Esophagus (tissue), 2 donors: ENCODE measurements at regions not wholly inside any gene's neighbourhood (a gene's known extent, or its start where the extent isn't known, plus 50 kb on each side); places are given as distances from the start of the nearest gene placed in this dataset.

Experiments
- H3K27ac ChIP-seq, 2 donors: one replicate each; pipeline ENCODE4 v1.5.1; 2013; ENCODE audit warnings: low read depth in 2 of 2, mild to moderate bottlenecking in 2 of 2, inconsistent platforms in 1 of 2, low read length in 1 of 2, moderate library complexity in 1 of 2
- H3K27me3 ChIP-seq, 2 donors: one replicate each; pipeline ENCODE4 v1.6.1; 2013; ENCODE audit warnings: low read length in 2 of 2, control low read depth in 1 of 2, mild to moderate bottlenecking in 1 of 2; ENCODE audit not compliant: insufficient read depth in 2 of 2, control insufficient read depth in 1 of 2
- H3K36me3 ChIP-seq, 2 donors: one replicate each; pipeline ENCODE4 v1.6.1; 2013; ENCODE audit warnings: low read length in 1 of 2; ENCODE audit not compliant: control insufficient read depth in 2 of 2, insufficient read depth in 2 of 2
- H3K4me1 ChIP-seq, 2 donors: one replicate each; pipeline ENCODE4 v1.6.1; 2013; ENCODE audit warnings: low read length in 1 of 2; ENCODE audit not compliant: control insufficient read depth in 2 of 2, insufficient read depth in 2 of 2
- H3K4me3 ChIP-seq, 2 donors: one replicate each; pipeline ENCODE4 v1.5.1; 2013; ENCODE audit warnings: low read length in 2 of 2, mild to moderate bottlenecking in 2 of 2, low read depth in 1 of 2, moderate library complexity in 1 of 2
- H3K9me3 ChIP-seq, 2 donors: one replicate each; pipeline ENCODE4 v1.6.1; 2013; ENCODE audit warnings: mild to moderate bottlenecking in 2 of 2, low read depth in 1 of 2, low read length in 1 of 2, moderate library complexity in 1 of 2; ENCODE audit not compliant: control insufficient read depth in 2 of 2, insufficient read depth in 1 of 2
- WGBS, 2 donors: extraction: QIAGEN DNeasy Blood & Tissue Kit; methylation state at CpG; one replicate each; pipeline ENCODE4 v1.1.7; 2013; 5-methylcytosine and 5-hydroxymethylcytosine counted together
- donor health status: healthy with polysubstance abuse.
- donor health status: Bipolar disorder and iron deficiency.

DNA sequence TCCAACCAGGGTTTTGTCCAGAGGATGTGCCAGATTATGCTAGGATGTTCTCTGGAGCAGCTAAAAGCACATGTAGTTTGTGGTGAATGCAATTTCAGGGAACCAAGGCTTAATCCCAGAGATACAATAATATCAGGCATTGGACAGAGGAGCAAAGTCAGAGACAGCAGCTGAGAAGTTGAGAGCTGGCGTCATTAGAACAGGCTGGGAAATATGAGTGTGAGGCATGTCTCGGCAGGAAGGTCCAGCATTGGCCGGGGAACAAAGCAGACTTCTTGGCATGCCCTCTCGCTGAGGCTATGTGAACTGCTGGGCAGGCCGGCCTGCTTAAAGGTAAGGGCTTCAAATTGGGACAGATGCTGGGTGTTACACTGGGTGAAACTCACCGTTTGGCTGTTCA lies 125.4 kb downstream of the CAND1 start:
- H3K9me3 ChIP-seq, result no peaks in the 10 kb centered on the region
- H3K36me3 ChIP-seq, result no peaks in the 10 kb centered on the region
- H3K4me3 ChIP-seq, result no peak overlapping the region
- no peak overlapping the region for H3K27ac ChIP-seq
- H3K4me1 ChIP-seq, result no peaks in the 10 kb centered on the region
- H3K27me3 ChIP-seq, result no peaks in the 10 kb centered on the region
- WGBS, 2 donors, result 25 to 37% methylated on average over 6 of the region's 6 CpGs

DNA sequence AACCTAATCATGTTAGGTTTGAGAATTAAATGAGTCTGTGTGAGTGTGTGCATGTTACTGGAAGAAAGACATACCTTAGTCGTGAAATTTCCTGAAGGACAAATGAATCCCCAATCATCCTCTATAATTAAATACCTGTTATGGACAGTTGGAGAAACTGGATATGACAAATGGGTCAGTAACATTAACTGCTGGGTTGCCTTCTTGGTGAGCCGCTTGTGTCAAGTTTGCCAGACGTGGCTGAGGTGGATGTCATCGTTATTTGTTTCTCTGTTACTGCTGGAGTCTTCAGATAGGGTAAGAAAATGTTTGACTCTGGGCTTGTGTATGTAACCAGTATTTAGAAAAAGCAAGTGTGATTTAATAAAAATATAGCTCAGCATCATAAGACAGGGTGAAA lies 131.6 kb downstream of the CAND1 start:
- H3K4me1 ChIP-seq, result no peaks in the 10 kb centered on the region
- H3K36me3 ChIP-seq, result no peaks in the 10 kb centered on the region
- H3K27me3 ChIP-seq, result no peaks in the 10 kb centered on the region
- no peak overlapping the region for H3K4me3 ChIP-seq
- 90 to 92% methylated on average over 4 of the region's 4 CpGs for WGBS, 2 donors
- no peaks in the 10 kb centered on the region for H3K9me3 ChIP-seq
- H3K27ac ChIP-seq, result no peak overlapping the region

DNA sequence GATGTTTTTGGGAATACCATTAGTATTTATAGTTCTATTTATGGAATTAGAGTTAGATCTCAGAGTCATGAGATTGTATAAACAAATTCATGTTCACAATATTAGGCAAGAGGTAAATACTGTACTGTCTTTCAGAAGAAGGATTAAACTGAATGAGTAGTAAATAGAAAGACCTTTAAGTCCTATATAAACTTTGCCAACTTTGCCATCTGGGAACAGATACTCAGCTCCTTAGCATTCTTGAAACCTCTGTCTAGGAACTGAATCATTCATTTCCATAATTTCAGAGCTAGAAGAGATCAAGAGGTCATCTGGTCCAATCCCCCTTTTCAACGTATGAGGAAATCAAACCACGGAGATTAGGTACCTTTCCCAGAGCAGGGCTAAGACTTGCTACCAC lies 141.1 kb downstream of the CAND1 start:
- H3K27me3 ChIP-seq, result no peaks in the 10 kb centered on the region
- H3K27ac ChIP-seq, result no peak overlapping the region
- no peaks in the 10 kb centered on the region for H3K36me3 ChIP-seq
- H3K4me1 ChIP-seq, result peaks cover 0 to 4% of the 10 kb centered on the region in 2 donors
- no peaks in the 10 kb centered on the region for H3K9me3 ChIP-seq
- 34 to 52% methylated on average over 2 of the region's 2 CpGs for WGBS, 2 donors
- no peak overlapping the region for H3K4me3 ChIP-seq

DNA sequence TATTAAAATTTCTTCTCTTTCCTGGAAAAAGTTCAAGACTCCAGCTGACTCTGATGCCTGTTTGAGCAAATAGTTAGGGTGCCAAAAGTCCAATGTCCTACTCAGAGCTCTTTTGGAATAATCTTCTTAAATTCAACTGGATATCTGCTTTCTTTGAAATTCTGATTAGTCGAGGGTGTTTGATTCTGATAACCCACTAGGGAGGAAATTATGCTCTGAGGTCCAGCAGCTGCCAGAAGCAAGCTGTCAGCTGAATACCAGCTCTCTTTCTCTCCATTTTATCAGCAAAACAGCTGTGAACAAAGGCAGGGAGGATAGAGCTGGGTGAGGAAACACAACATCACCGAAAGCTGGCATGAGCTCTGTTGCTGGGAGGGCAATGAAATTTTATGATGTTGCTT lies 141.5 kb downstream of the CAND1 start:
- WGBS, 2 donors, result 19 to 36% methylated on average over 2 of the region's 2 CpGs
- Histone ChIP-seq H3K27me3 (no peaks in the 10 kb centered on the region), H3K9me3 (no peaks in the 10 kb centered on the region), H3K4me3 (no peak overlapping the region), H3K27ac (no peak overlapping the region), H3K36me3 (no peaks in the 10 kb centered on the region), H3K4me1 (peaks cover 0 to 4% of the 10 kb centered on the region in 2 donors)

DNA sequence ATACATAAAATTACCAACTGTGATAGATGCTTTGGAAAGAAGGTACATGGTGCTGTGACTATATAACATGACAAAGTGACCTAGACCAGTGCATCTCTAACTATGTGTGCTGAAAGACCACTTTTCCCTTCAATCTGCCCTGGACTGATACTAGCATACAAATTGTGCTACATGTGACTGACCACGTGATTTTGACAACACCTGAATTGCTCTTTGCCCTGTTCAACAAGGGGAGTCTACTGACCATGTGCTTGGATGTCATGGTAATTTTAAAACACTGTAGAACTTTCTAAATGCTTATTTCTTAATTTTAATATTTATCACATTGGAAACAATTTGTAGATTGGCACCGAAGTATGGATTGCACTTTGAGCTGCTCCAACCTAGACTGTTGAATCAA lies 142.4 kb downstream of the CAND1 start:
- 83 to 93% methylated on average over 2 of the region's 2 CpGs for WGBS, 2 donors
- H3K9me3 ChIP-seq, result no peaks in the 10 kb centered on the region
- peaks cover 0 to 4% of the 10 kb centered on the region in 2 donors for H3K4me1 ChIP-seq
- H3K36me3 ChIP-seq, result no peaks in the 10 kb centered on the region
- no peaks in the 10 kb centered on the region for H3K27me3 ChIP-seq
- H3K4me3 ChIP-seq, result no peak overlapping the region
- H3K27ac ChIP-seq, result no peak overlapping the region

DNA sequence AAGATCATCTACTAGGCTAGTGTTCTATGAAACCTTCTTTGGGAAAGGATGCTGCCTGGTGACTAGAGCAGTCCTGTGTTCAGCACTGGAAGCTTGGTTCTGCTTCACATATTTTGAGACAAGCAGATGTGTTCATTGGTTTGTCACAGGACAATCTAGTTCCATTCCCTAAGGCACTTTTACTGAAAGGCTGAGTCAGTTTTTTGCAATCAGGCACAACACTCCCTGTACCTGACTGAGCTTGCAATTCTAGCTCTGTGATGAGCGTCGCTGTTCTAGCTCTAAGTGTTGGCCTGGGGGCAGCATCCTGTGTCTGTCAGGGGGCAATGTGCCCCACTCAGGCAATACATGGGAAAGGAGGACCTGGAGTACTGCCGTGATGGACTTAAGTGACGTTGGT lies 144.4 kb downstream of the CAND1 start:
- no peaks in the 10 kb centered on the region for H3K36me3 ChIP-seq
- no peaks in the 10 kb centered on the region for H3K27me3 ChIP-seq
- 43 to 60% methylated on average over 4 of the region's 4 CpGs for WGBS, 2 donors
- H3K27ac ChIP-seq, result peak overlapping the region in 1 of 2 donors; percentile 3
- peaks cover 0 to 4% of the 10 kb centered on the region in 2 donors for H3K4me1 ChIP-seq
- H3K4me3 ChIP-seq, result no peak overlapping the region
- no peaks in the 10 kb centered on the region for H3K9me3 ChIP-seq

DNA sequence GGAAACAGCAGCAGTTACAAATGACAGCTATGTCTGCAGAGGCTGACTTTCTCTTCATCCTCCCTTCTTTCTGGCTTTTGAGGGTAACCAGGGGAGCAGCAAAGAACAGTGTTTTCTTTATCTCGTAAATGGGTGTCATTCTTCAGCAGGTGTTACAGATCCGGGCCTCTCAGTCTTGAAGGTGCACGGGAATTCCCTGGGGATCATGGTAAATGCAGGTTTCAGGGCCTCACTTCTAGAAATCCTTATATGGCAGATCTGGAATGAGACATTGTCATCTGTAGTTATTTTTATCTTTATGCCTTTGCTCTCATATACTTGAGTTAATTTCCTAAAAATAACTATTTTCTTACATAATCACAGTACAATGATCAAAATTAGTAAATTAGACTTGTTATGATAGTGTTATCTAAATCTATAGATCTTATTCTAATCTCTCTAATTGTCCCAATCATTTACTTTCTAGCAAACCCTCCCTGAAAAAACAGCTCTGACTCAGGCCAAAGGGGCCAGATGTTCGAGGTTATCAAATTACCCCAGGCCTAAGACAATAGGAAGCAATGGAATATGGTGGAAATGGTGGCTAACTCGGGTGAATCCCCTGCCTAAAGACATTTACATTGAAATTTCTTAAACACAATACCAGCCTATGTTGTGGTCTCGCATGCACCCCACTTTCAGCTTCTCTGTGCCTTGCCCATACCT lies 145.0 kb downstream of the CAND1 start:
- H3K27ac ChIP-seq, result no peak overlapping the region
- 70 to 77% methylated on average over 6 of the region's 6 CpGs for WGBS, 2 donors
- H3K4me1 ChIP-seq, result peaks cover 0 to 4% of the 10 kb centered on the region in 2 donors

DNA sequence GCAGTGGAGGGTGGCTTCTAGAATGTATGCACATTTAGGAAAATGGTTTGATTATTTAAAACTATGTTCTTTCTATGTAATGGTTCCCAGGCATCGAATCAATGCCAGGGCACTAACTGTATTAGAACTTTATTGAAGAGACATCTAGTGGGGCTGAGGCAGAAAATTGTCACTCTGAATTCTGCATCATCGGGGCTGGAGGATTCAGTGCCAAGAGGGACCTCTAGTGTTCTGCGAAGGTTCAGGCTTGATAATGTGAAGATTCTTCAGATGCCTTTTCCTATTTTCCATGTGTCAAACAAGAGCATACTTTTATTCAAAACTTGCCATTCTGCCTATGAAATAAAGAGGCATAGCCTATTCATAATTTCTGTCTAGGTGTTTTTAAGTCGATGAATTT lies 146.3 kb downstream of the CAND1 start:
- 61 to 65% methylated on average over 4 of the region's 4 CpGs for WGBS, 2 donors
- H3K36me3 ChIP-seq, result no peaks in the 10 kb centered on the region
- H3K27ac ChIP-seq, result no peak overlapping the region
- no peak overlapping the region for H3K4me3 ChIP-seq
- peaks cover 0 to 4% of the 10 kb centered on the region in 2 donors for H3K4me1 ChIP-seq
- no peaks in the 10 kb centered on the region for H3K9me3 ChIP-seq
- no peaks in the 10 kb centered on the region for H3K27me3 ChIP-seq

More for the DNA sequence above, 145.0 kb downstream of the CAND1 start:
- Histone ChIP-seq H3K36me3 (no peaks in the 10 kb centered on the region), H3K4me3 (no peak overlapping the region), H3K27me3 (no peaks in the 10 kb centered on the region), H3K9me3 (no peaks in the 10 kb centered on the region)

DNA sequence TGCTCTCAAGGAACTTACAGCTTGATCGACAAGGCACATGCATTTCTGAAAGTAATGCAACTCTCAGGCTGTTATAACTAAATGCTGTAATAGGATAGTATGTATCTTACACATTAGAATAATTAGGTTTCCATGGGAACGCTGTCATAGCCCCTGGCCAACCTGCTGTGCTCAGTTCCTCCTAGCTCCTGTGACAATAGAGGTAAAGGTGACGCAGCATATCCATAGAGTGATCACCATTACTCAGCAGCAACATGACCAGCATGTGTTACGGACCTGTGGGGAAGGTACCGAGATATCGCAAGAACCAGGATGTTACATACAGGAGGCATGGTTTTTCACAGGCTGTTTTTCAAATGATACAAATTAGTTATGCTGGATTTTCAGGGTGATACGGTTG lies 150.7 kb downstream of the CAND1 start:
- Histone ChIP-seq H3K4me3 (no peak overlapping the region), H3K4me1 (no peaks in the 10 kb centered on the region), H3K36me3 (no peaks in the 10 kb centered on the region), H3K27ac (no peak overlapping the region), H3K27me3 (no peaks in the 10 kb centered on the region), H3K9me3 (no peaks in the 10 kb centered on the region)
- 92 to 95% methylated on average over 7 of the region's 7 CpGs for WGBS, 2 donors

DNA sequence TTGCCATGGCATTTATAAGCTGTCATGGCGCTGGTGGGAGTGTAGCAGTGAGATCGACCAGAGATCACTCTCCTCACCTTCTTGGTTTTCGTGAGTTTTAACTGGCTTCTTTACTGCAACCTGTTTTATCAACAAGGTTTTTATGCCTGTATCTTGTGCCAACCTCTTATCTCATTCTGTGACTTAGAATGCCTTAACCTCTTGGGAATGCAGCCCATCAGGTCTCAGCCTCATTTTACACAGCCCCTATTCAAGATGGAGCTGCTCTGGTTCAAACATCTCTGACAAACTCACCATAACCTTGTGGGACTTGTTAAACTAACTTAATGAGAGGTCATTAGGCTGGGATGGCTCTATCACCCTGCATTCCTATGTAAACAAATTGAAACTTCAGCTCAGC lies 151.3 kb downstream of the CAND1 start:
- H3K36me3 ChIP-seq, result no peaks in the 10 kb centered on the region
- WGBS, 2 donors, result 80 to 87% methylated on average over 3 of the region's 3 CpGs
- H3K27me3 ChIP-seq, result no peaks in the 10 kb centered on the region
- no peaks in the 10 kb centered on the region for H3K4me1 ChIP-seq
- H3K9me3 ChIP-seq, result no peaks in the 10 kb centered on the region
- H3K4me3 ChIP-seq, result no peak overlapping the region
- no peak overlapping the region for H3K27ac ChIP-seq
